ENCODE measurements at regions not wholly inside any gene's neighbourhood (a gene's known extent, or its start where the extent isn't known, plus 50 kb on each side); places are given as distances from the start of the nearest gene placed in this dataset.

DNA sequence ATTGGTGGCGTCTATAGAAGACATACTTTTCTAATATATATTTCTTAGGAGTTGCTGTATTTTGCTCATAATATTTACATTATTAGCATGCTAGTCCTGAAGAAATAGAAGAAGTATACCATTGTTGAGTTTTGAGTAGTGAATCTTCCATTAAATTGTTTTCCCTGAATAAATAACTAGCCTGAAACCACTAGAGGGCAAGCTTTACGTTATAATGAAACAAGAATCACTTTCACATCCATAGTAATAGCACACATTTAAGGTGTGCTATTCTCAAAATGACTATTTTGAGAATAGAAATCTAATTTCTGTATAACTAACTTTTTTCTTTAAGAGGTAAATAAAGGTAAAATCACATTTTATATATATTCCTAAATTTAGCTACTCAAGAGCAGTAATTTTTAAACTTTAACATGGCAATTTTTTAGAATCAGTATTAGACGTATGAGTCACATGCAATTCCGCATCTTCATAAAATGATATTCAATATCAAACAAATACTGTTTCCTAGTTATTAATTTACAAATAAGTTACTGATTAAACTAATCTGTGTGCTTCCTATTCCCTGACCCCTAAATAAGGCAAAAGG lies 213.2 kb upstream of the MANEA start:
- no peak for DNase-seq

DNA sequence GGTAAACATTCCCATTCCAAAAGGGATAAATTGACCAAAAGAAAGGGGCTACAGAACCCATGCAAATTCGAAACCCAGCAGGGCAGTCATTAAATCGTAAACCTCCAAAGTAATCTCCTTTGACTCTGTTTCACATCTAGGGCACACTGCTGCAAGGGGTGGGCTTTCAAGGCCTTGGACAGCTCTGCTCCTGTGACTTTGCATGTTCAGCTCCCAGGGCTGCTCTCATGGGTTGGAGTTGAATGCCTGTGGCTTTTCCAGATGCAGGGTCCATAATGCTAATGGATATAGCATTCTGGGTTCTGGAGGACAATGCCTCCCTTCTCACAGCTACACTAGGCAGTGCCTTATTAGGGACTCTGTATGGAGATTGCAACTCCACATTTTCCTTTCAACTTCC lies 211.9 kb upstream of the MANEA start:
- DNase-seq, result no peak

DNA sequence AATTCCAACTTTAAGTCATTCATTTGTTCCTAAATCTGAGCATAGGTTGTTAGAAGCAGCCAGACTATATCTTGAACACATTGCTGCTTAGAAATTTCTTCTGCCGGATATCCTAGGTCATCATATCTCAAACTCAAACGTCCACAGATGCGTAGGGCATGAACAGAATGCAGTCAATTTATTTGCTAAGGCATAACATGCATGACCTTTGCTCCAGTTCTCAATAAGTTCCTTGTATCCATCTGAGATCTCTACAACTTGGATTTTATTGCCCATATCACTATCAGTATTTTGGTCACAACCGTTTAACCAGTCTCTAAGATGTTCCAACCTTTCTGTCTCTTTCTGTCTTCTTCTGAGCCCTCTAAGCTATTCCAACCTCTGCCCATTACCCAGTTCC lies 210.9 kb upstream of the MANEA start:
- no peak for DNase-seq

GRCh38 chr6:95383878-95384277 lies 193.5 kb upstream of the MANEA start:
- DNase-seq, result no peak

- no peak for DNase-seq
These were observed 192.3 kb upstream of the MANEA start for GRCh38 chr6:95384988-95385387.

- DNase-seq, result no peak
These were observed 189.5 kb upstream of the MANEA start for GRCh38 chr6:95387845-95388244.

DNA sequence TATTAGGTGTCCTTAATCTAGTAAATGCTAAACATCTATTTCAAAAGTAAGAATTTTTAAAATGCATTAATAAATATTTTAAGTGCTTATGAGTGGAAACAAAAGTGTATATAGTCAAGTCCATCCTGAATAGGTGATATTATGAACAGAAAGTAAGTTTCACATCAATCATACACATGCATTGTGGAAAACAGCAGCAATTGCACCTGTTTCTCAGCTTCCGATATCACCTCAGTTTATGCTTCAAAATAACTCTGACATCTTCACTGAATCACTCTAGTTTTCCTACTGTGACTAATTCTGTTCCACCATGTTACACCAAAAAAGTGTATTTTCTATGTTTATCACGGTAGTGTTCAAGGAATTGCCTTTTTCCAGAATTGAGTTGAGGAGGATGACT lies 172.6 kb upstream of the MANEA start:
- DNase-seq, result no peak

DNA sequence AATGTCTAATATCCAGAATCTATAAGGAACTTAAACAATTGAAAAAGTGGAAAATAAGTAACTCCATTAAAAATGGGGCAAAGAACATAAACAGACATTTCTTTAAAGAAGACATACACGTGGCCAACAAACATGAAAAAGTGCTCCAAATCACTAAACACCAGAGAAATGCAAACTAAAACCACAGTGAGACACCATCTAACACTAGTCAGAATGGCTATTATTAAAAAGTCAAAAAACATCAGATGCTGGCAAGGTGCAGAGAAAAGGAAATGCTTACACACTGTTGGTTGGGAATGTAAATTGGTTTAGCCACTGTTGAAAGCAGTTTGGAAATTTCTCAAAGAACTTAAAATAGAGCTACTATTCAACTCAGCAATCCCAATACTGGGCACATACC lies 169.2 kb upstream of the MANEA start:
- no peak for DNase-seq

- DNase-seq, result no peak
These were observed 167.2 kb upstream of the MANEA start for GRCh38 chr6:95410168-95410567.

DNA sequence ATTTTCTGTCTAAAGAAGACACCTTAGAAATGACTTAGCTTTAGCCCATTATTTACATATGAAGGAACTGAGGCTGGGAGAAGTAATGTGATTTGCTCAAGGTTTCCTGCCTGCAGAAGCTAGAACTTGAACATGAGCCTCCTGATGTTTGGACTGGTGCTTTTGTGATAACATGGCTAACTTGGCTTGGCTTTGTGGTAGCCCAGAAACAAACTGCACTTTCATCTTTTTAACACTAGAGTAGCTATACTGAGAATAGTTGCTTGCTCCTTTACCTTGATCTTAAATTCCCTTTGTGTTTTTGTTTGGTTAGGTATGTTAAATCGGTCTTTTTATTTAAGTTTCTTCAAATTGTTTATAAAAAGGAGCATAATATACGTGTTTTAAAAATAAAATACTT lies 163.5 kb upstream of the MANEA start:
- DNase-seq, result no peak

GRCh38 chr6:95417856-95418255 lies 159.5 kb upstream of the MANEA start:
- DNase-seq, result no peak

- DNase-seq, result no peak
These were observed 156.5 kb upstream of the MANEA start for GRCh38 chr6:95420792-95421191.

GRCh38 chr6:95423331-95423730 lies 154.0 kb upstream of the MANEA start:
- no peak for DNase-seq

DNA sequence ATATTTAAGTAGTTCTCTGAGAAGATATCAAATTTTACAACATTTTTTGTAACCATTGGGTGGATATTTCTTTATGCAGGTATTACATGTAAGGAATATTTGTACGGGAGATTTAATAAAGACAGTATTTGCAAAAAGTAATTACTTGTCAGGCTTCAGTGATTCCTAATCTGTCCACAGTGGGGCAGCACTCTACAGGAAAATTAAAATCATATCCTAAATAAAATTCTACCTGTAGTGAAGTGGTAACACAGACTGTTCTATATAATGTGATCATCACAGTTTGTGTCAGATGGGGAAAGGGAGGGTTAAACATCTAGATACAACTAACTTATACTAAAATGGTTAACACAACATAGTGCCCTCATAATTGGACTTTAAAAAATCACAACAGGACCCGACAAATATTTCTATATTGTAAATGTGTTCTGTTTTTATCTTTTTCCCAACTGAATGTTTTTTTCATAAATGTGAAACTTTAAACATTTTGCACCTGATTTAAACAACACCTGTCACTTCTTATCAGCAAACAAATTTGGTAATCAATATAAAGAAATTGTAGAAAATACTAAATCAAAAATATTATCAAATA lies 145.6 kb upstream of the MANEA start:
- DNase-seq, result peak; percentile 1

DNA sequence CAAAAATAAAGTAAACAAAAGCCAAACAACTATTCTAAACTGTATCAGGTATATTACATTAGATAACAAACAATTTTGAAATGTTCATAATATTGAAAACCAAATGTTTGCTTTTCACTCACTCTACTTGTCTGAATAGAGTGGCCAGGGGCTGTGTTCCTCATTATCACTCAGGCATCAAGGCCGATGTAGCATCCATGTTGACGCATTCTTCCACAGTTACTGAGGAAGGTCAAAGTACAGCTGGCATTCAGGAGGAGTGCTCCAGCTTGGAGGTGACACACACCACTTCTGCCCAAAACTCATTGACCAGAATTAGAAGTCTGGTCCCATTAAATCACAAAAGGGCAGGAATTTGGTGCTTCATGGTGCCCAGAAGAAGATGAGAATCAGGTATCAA lies 137.6 kb upstream of the MANEA start:
- DNase-seq, result no peak

GRCh38 chr6:95448208-95448607 lies 129.1 kb upstream of the MANEA start:
- DNase-seq, result no peak

- DNase-seq, result no peak
These were observed 107.8 kb upstream of the MANEA start for GRCh38 chr6:95469511-95469910.

DNA sequence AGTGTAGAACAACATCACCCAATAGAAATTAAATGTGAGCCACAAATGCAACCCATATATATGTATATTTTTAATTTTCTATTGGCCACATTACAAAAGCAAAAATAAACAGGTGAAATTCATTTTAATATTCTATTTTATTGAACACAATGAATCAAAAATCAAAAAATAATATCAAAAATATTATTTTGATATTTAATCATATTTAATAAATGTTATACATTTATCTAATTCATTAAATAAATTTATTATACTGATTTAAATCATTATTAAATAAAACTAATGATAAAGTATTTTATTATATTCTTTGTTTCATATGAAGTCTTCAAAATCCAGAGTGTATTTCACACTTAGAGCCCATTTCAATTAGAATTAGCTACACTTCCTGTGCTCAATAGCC lies 98.4 kb upstream of the MANEA start:
- DNase-seq, result no peak

DNA sequence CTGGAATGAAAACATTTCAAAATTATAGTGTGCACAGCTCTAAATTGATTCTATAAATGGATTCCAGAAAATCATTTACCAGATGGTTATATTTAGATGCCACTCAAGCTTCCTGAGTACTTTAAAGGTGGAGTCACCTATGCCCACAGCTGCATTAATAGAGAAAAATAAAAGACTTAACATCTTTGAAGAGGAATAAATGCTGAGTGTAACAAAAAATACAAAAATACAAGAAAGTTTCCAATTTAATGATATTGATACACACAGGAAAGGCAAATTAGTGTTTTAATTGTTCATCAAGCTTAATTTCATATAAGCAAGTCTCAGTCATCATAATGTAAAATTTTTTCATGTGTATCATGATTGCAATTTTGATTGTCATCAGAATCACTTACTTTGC lies 89.5 kb upstream of the MANEA start:
- no peak for DNase-seq

- no peak for DNase-seq
These were observed 88.0 kb upstream of the MANEA start for GRCh38 chr6:95489185-95489863.

- DNase-seq, result no peak
These were observed 80.4 kb upstream of the MANEA start for GRCh38 chr6:95496769-95497426.

DNA sequence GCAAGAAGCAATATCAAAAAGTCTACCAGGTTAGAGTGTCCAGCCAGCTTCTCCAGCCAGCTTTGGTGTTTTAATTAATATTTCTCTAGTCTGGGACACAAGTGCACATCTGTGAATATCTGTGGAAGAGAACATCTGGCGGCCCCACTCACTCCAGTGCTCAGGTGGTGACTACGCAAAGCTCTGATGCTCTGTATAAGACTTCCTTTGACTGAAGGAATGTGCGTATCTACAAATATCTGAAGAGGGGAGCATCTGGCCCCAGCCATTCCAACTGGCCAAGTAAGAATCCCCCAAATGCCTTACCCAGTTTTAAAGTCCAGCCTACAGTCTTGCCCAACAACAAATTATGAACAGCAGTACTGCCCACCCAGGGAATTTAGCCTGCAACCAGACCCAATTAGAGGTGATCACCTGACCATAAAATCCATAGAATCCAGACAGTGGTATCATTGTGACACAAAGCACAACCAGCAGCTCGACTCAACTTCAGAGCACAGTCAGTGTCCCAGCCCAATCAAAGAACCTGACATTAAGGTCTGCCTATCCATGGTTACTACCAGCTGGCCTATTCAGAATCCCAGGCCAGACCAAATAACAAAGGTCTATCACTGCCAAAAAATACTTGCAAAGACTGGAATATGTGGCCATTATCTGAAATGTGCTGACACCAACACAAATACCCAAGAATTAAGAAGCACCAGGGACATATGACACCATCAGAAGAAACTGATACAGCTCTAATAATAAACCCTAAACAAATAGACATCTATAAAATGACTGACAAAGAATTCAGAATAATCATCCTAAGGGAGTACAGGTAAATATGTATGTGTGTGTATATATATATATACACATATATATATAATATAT lies 76.1 kb upstream of the MANEA start:
- DNase-seq, result no peak

GRCh38 chr6:95503568-95503967 lies 73.8 kb upstream of the MANEA start:
- DNase-seq, result no peak
